K562 (cell line): ENCODE measurements at regions not wholly inside any gene's neighbourhood (a gene's known extent, or its start where the extent isn't known, plus 50 kb on each side); places are given as distances from the start of the nearest gene placed in this dataset.

Experiments
- ATAC-seq: fragments of 200-7000 bp; cut with Tn5 transposase; 3 replicates; pipeline ENCODE4 v1.9.1; 2020; ENCODE audit warnings: moderate library complexity
- BruUV-seq: library from RNA; stranded (reverse); fragments of 400-500 nt; replicated peaks from 2 replicates; lab custom pipeline; 2021; lab: Mats Ljungman, UMichigan
- CTCF ChIA-PET: fragments of 300-600 bp; formaldehyde crosslinking; extraction: SDS; loops from one replicate; lab custom pipeline; 2021; ENCODE audit warnings: low intra/inter-chr PET ratio; lab: Yijun Ruan, JAX
- POLR2A ChIA-PET: fragments of 300-600, 350-650 bp; sonication (Branson Sonifier 250); formaldehyde crosslinking; extraction: SDS; loops from one replicate; lab custom pipeline; 2021; ENCODE audit warnings: antibody characterized with exemption, inconsistent platforms; lab: Yijun Ruan, JAX
- DNase-seq, 4 experiments: peaks; one replicate each; pipeline versions ENCODE4 v3.0.0 to v3.0.0-alpha.2; 2011 to 2018; ENCODE audit warnings: low spot score in 3 of 4, mixed read lengths in 3 of 4; ENCODE audit errors: extremely low read depth in 1 of 4
- FAIRE-seq: peaks from 2 replicates; lab custom pipeline; 2011; peaks lifted over from hg19 to GRCh38; lab: Jason Lieb, UNC
- H2AFZ ChIP-seq: 2 replicates; pipeline ENCODE4 v1.6.0; 2011; ENCODE audit warnings: low read depth, low read length, control low read depth, inconsistent platforms
- H3K27ac ChIP-seq: fragments of 200-600 bp; 3 replicates; pipeline ENCODE4 v1.8.0; 2011; ENCODE audit warnings: low read depth, mild to moderate bottlenecking, control low read depth, inconsistent platforms, low read length, moderate library complexity, mixed read lengths; ENCODE audit errors: extremely low read depth
- H3K27me3 ChIP-seq, 2 experiments: fragments of 300-600 bp in 1 of 2; 2 replicates in 1 of 2; 3 replicates in 1 of 2; pipeline versions ENCODE4 v1.6.0 to v1.8.0; 2011; ENCODE audit warnings: inconsistent platforms in 2 of 2, low read length in 2 of 2, mild to moderate bottlenecking in 1 of 2, mixed read lengths in 1 of 2, moderate library complexity in 1 of 2; ENCODE audit not compliant: control insufficient read depth in 2 of 2, insufficient read depth in 2 of 2
- H3K36me3 ChIP-seq: fragments of 300-600 bp; 3 replicates; pipeline ENCODE4 v1.8.0; 2011; ENCODE audit warnings: mild to moderate bottlenecking, low read length, inconsistent platforms; ENCODE audit not compliant: control insufficient read depth, insufficient read depth
- H3K4me1 ChIP-seq, 2 experiments: fragments of 200-600 bp in 1 of 2; replicated peaks in 1 of 2; 2 replicates in 1 of 2; 3 replicates in 1 of 2; pipeline versions ENCODE4 v1.5.1 to v1.8.0; 2011; ENCODE audit warnings: inconsistent platforms in 2 of 2, low read length in 2 of 2, mild to moderate bottlenecking in 1 of 2, mixed read lengths in 1 of 2, moderate library complexity in 1 of 2; ENCODE audit not compliant: control insufficient read depth in 2 of 2, insufficient read depth in 2 of 2
- H3K4me2 ChIP-seq: 2 replicates; pipeline ENCODE4 v1.6.1; 2011; ENCODE audit warnings: low read length, control low read depth, inconsistent platforms, mixed read lengths; ENCODE audit not compliant: insufficient read depth
- H3K4me3 ChIP-seq: fragments of 200-600 bp; sonication (generic), shearing (Covaris generic); 2 replicates; pipeline ENCODE4 v1.5.1; 2016; ENCODE audit warnings: control low read depth, inconsistent platforms
- H3K79me2 ChIP-seq: fragments of 200-600 bp; 3 replicates; pipeline ENCODE4 v1.8.0; 2011; ENCODE audit warnings: low read length, inconsistent platforms; ENCODE audit not compliant: control insufficient read depth, insufficient read depth
- H3K9ac ChIP-seq, 2 experiments: 2 replicates each; pipeline versions ENCODE4 v1.6.0 to v1.6.1; 2011; ENCODE audit warnings: low read depth in 2 of 2, low read length in 2 of 2, control low read depth in 1 of 2, inconsistent platforms in 1 of 2, mild to moderate bottlenecking in 1 of 2, mixed read lengths in 1 of 2; ENCODE audit not compliant: insufficient read depth in 1 of 2
- H3K9me1 ChIP-seq: one replicate; pipeline ENCODE4 v1.6.0; 2011; ENCODE audit warnings: inconsistent platforms, mild to moderate bottlenecking, low read length, moderate library complexity; ENCODE audit not compliant: control insufficient read depth, insufficient read depth
- H3K9me3 ChIP-seq: replicated peaks from 2 replicates; pipeline ENCODE4 v1.5.1; 2011; ENCODE audit warnings: low read depth, low read length, inconsistent platforms; ENCODE audit not compliant: control insufficient read depth, insufficient read depth
- H4K20me1 ChIP-seq: replicated peaks from 2 replicates; pipeline ENCODE4 v1.6.1; 2011; ENCODE audit warnings: low read length, inconsistent platforms, mixed read lengths; ENCODE audit not compliant: control insufficient read depth, insufficient read depth
- ATF3 ChIP-seq, 2 experiments: fragments of 450-650 bp in 1 of 2; sonication (generic) in 1 of 2; formaldehyde crosslinking in 1 of 2; IDR thresholded peaks in 1 of 2; conservative IDR thresholded peaks in 1 of 2; 2 replicates each; pipeline versions ENCODE4 v1.6.1 to v1.8.1; 2016 to 2023; ENCODE audit warnings: mild to moderate bottlenecking in 2 of 2, moderate library complexity in 2 of 2, inconsistent platforms in 1 of 2, missing genetic modification reagents in 1 of 2
- DIDO1 ChIP-seq: fragments of 450-650 bp; IDR thresholded peaks from 2 replicates; pipeline ENCODE4 v1.6.1; 2016; ENCODE audit warnings: low read depth, missing biosample characterization, missing genetic modification characterization
- DPF2 ChIP-seq: fragments of 450-650 bp; IDR thresholded peaks from 2 replicates; pipeline ENCODE4 v1.6.1; 2016
- FOXO4 ChIP-seq: fragments of 450-650 bp; formaldehyde crosslinking; IDR thresholded peaks from 2 replicates; pipeline ENCODE4 v1.4.0; 2020; ENCODE audit warnings: mild to moderate bottlenecking, moderate library complexity
- HEY1 ChIP-seq: fragments of 250-450 bp; sonication (Bioruptor Pico); IDR thresholded peaks from 2 replicates; pipeline ENCODE4 v1.5.0; 2020; ENCODE audit warnings: mild to moderate bottlenecking, moderate library complexity, borderline replicate concordance
- JUN ChIP-seq, 2 experiments: sonication (generic) in 1 of 2; formaldehyde crosslinking in 1 of 2; IDR thresholded peaks; 2 replicates each; pipeline versions ENCODE4 v1.6.1 to v1.8.0; 2012 to 2022; ENCODE audit warnings: borderline replicate concordance in 2 of 2, mild to moderate bottlenecking in 2 of 2, improper control_type of control experiment in 1 of 2, low read depth in 1 of 2, low read length in 1 of 2, missing genetic modification reagents in 1 of 2
- MBD2 ChIP-seq: sonication (generic); IDR thresholded peaks from 2 replicates; pipeline ENCODE4 v1.6.1; 2016; ENCODE audit warnings: low read depth, borderline replicate concordance
- MEF2D ChIP-seq: conservative IDR thresholded peaks from 2 replicates; pipeline ENCODE4 v1.6.1; 2016; ENCODE audit warnings: low read depth, missing genetic modification characterization, missing compliant biosample characterization
- TCF15 ChIP-seq: fragments of 250-450 bp; sonication (Bioruptor Pico); IDR thresholded peaks from 2 replicates; pipeline ENCODE4 v1.8.0; 2022; ENCODE audit warnings: moderate library complexity, mild to moderate bottlenecking, inconsistent platforms
- TEAD1 ChIP-seq, 2 experiments: fragments of 450-650 bp in 1 of 2; sonication (generic) in 1 of 2; formaldehyde crosslinking; IDR thresholded peaks; 2 replicates each; pipeline versions ENCODE4 v1.4.0 to v1.8.0; 2020 to 2022; ENCODE audit warnings: mild to moderate bottlenecking in 2 of 2, missing genetic modification reagents in 1 of 2
- VEZF1 ChIP-seq: fragments of 200-800 bp; sonication (Bioruptor generic); IDR thresholded peaks from 2 replicates; pipeline ENCODE4 v1.6.1; 2017; ENCODE audit warnings: missing genetic modification characterization, missing compliant biosample characterization
- XRCC4 ChIP-seq: IDR thresholded peaks from one replicate; pipeline ENCODE4 v1.6.1; 2011; ENCODE audit not compliant: insufficient read depth, insufficient read length; ENCODE audit errors: extremely low read depth
- ZBTB26 ChIP-seq: fragments of 450-650 bp; formaldehyde crosslinking; IDR thresholded peaks from 2 replicates; pipeline ENCODE4 v1.4.0; 2022; ENCODE audit warnings: missing genetic modification characterization
- ZC3H8 ChIP-seq: fragments of 450-650 bp; IDR thresholded peaks from 2 replicates; pipeline ENCODE4 v1.6.1; 2017
- ZFP91 ChIP-seq: sonication (generic); formaldehyde crosslinking; IDR thresholded peaks from 2 replicates; pipeline ENCODE4 v1.8.0; 2022; ENCODE audit warnings: mild to moderate bottlenecking, missing genetic modification reagents
- ZNF75A ChIP-seq: fragments of 450-650 bp; formaldehyde crosslinking; IDR thresholded peaks from 2 replicates; pipeline ENCODE4 v1.4.0; 2020; ENCODE audit warnings: mild to moderate bottlenecking
- in situ Hi-C: fragments of 300-500 bp; cut with MboI; formaldehyde crosslinking; loops from 4 replicates; pipeline ENCODE4 v1.15.0; 2018; ENCODE audit warnings: inconsistent platforms, mixed read lengths
- intact Hi-C: fragments of 100-400 bp; cut with micrococcal nuclease; formaldehyde crosslinking; loops from 2 replicates; pipeline ENCODE4 v1.14.2; 2022

- no peaks in the 10 kb centered on the region for H3K36me3 ChIP-seq
- no TSS peak for BruUV-seq
- H3K4me2 ChIP-seq: no peak overlapping the region
- no peak overlapping the region for H3K9ac ChIP-seq
- ATAC-seq (no peak), DNase-seq (no peak), FAIRE-seq (no peak)
- H3K79me2 ChIP-seq: no peaks in the 10 kb centered on the region
- H2AFZ ChIP-seq: no peak overlapping the region
- no peaks in the 10 kb centered on the region for H4K20me1 ChIP-seq
- in situ Hi-C loops (no loop called here), intact Hi-C loops (no loop called here)
- H3K27me3 ChIP-seq: no peaks in the 10 kb centered on the region
- no peaks in the 10 kb centered on the region for H3K9me3 ChIP-seq
- CTCF ChIA-PET: no interaction called here
- H3K4me1 ChIP-seq: no peaks in the 10 kb centered on the region
- no peaks in the 10 kb centered on the region for H3K9me1 ChIP-seq
- H3K27ac ChIP-seq: no peak overlapping the region
- POLR2A ChIA-PET: no interaction called here
- no peak overlapping the region for H3K4me3 ChIP-seq
- TF ChIP-seq TCF15 (CRISPR knock-in tag) (no peak), DIDO1 (tag) (no peak), XRCC4 (no peak), ZBTB26 (CRISPR knock-in tag) (no peak), VEZF1 (CRISPR knock-in tag) (no peak), JUN (IDR thresholded peaks at IDR 0.05; ENCODE audit: borderline replicate concordance, low read depth, low read length) (no peak), JUN (CRISPR knock-in tag; IDR thresholded peaks at IDR 0.05; ENCODE audit: borderline replicate concordance) (no peak), ATF3 (IDR thresholded peaks at IDR 0.05) (no peak), ATF3 (CRISPR knock-in tag; conservative IDR thresholded peaks at IDR 0.05) (no peak), MBD2 (no peak), ZC3H8 (no peak), TEAD1 (CRISPR knock-in tag; IDR thresholded peaks at IDR 0.05) (no peak), ZNF75A (no peak), FOXO4 (CRISPR knock-in tag) (no peak), MEF2D (tag) (no peak), DPF2 (no peak), HEY1 (CRISPR knock-in tag) (no peak), ZFP91 (CRISPR knock-in tag) (no peak)
These were observed 520.0 kb upstream of the SPHKAP start for GRCh38 chr2:228701506-228701905.
